ENCODE measurements at regions not wholly inside any gene's neighbourhood (a gene's known extent, or its start where the extent isn't known, plus 50 kb on each side); places are given as distances from the start of the nearest gene placed in this dataset.

DNA sequence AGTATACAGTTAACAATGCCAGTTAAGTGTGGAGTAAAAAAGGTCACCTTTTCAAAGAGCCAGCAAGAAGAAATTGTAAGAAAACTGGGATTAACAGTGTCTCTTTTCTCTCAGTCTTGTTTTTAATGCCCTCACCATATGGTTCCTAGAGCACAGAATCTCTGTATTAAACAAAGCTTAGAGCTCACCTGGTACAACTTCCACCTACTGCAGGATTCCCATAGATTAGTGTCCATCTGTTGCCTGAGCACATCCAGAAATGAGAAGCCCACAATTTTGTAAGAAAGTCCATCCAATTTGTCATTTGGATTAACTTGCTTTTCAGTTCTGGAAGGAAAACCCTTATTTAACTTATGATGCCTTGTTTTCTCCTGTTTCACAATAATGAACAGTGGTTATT, 1037.1 kb downstream of the STPG2 start:
- TF ChIP-seq, protein P1, sequence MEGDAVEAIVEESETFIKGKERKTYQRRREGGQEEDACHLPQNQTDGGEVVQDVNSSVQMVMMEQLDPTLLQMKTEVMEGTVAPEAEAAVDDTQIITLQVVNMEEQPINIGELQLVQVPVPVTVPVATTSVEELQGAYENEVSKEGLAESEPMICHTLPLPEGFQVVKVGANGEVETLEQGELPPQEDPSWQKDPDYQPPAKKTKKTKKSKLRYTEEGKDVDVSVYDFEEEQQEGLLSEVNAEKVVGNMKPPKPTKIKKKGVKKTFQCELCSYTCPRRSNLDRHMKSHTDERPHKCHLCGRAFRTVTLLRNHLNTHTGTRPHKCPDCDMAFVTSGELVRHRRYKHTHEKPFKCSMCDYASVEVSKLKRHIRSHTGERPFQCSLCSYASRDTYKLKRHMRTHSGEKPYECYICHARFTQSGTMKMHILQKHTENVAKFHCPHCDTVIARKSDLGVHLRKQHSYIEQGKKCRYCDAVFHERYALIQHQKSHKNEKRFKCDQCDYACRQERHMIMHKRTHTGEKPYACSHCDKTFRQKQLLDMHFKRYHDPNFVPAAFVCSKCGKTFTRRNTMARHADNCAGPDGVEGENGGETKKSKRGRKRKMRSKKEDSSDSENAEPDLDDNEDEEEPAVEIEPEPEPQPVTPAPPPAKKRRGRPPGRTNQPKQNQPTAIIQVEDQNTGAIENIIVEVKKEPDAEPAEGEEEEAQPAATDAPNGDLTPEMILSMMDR (IDR thresholded peaks at IDR 0.05; ENCODE audit: insufficient read depth, low read depth, low read length): no peak
- no peak for TF ChIP-seq EZH2 (IDR thresholded peaks at IDR 0.05; ENCODE audit: insufficient read depth, low read length)
- Histone ChIP-seq H3K27ac (ENCODE audit: low read depth, low read length) (no peak overlapping the region), H3K79me2 (ENCODE audit: insufficient read depth, low read length) (no peaks in the 10 kb centered on the region), H3K4me1 (ENCODE audit: insufficient read depth, low read length) (no peaks in the 10 kb centered on the region), H3K9ac (ENCODE audit: low read length) (no peak overlapping the region), H3K27me3 (ENCODE audit: insufficient read depth, low read length) (no peaks in the 10 kb centered on the region), H3K36me3 (ENCODE audit: insufficient read depth, low read length) (no peaks in the 10 kb centered on the region), H3K4me3 (ENCODE audit: insufficient read depth, low read depth, low read length) (no peak overlapping the region), H2AFZ (ENCODE audit: low read depth, low read length) (no peak overlapping the region), H3K9me3 (ENCODE audit: insufficient read depth, low read depth, low read length) (no peaks in the 10 kb centered on the region), H3K4me2 (ENCODE audit: low read length) (no peak overlapping the region), H4K20me1 (ENCODE audit: insufficient read depth, low read length) (no peaks in the 10 kb centered on the region)
- Mint-ChIP-seq H3K27ac (ENCODE audit: unreplicated experiment) (no peak overlapping the region), H3K27me3 (ENCODE audit: low read depth, unreplicated experiment) (no peaks in the 10 kb centered on the region), H3K36me3 (ENCODE audit: low read depth, unreplicated experiment) (no peaks in the 10 kb centered on the region), H3K9me3 (ENCODE audit: unreplicated experiment) (no peaks in the 10 kb centered on the region), H3K4me1 (ENCODE audit: low read depth, unreplicated experiment) (no peaks in the 10 kb centered on the region), H3K4me3 (ENCODE audit: unreplicated experiment) (no peak overlapping the region)
- DNase-seq (ENCODE audit: low read depth) (no peak), FAIRE-seq (no peak)

DNA sequence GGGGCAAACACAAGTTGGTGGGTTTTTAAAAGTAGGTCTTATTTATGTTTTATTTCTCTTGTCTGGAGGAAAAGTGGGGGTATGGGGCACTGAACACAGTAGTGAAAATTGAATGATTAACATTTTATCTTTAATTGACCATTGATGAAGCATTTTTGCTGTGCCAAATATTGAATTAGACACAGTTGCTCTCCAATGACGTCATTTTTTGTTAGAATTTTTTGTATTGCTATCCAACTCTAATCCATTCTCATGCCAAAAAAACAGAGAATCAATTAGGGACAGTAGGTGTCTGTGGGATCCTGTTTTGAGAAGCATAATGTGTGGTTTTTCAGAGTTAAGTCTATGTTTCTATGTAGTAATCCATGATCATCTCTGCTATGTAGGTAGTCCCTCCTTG, 1032.8 kb downstream of the STPG2 start:
- Mint-ChIP-seq H3K27ac (ENCODE audit: unreplicated experiment) (no peak overlapping the region), H3K36me3 (ENCODE audit: low read depth, unreplicated experiment) (no peaks in the 10 kb centered on the region), H3K9me3 (ENCODE audit: unreplicated experiment) (no peaks in the 10 kb centered on the region), H3K4me1 (ENCODE audit: low read depth, unreplicated experiment) (no peaks in the 10 kb centered on the region), H3K4me3 (ENCODE audit: unreplicated experiment) (no peak overlapping the region), H3K27me3 (ENCODE audit: low read depth, unreplicated experiment) (no peaks in the 10 kb centered on the region)
- Histone ChIP-seq H3K36me3 (ENCODE audit: insufficient read depth, low read length) (no peaks in the 10 kb centered on the region), H3K27ac (ENCODE audit: low read depth, low read length) (no peak overlapping the region), H3K79me2 (ENCODE audit: insufficient read depth, low read length) (no peaks in the 10 kb centered on the region), H4K20me1 (ENCODE audit: insufficient read depth, low read length) (no peaks in the 10 kb centered on the region), H3K27me3 (ENCODE audit: insufficient read depth, low read length) (no peaks in the 10 kb centered on the region), H3K4me3 (ENCODE audit: insufficient read depth, low read depth, low read length) (no peak overlapping the region), H3K9me3 (ENCODE audit: insufficient read depth, low read depth, low read length) (no peaks in the 10 kb centered on the region), H3K4me2 (ENCODE audit: low read length) (no peak overlapping the region), H3K9ac (ENCODE audit: low read length) (no peak overlapping the region), H2AFZ (ENCODE audit: low read depth, low read length) (no peak overlapping the region), H3K4me1 (ENCODE audit: insufficient read depth, low read length) (no peaks in the 10 kb centered on the region)
- FAIRE-seq: no peak
- DNase-seq (ENCODE audit: low read depth): no peak
- TF ChIP-seq EZH2 (IDR thresholded peaks at IDR 0.05; ENCODE audit: insufficient read depth, low read length): no peak
- TF ChIP-seq, protein P1 (IDR thresholded peaks at IDR 0.05; ENCODE audit: insufficient read depth, low read depth, low read length): no peak

GRCh38 chr4:97116511-97116910, 1026.8 kb downstream of the STPG2 start:
- no peak overlapping the region for H3K4me3 Mint-ChIP-seq (ENCODE audit: unreplicated experiment)
- Histone ChIP-seq H3K4me1 (ENCODE audit: insufficient read depth, low read length) (no peaks in the 10 kb centered on the region), H3K4me2 (ENCODE audit: low read length) (no peak overlapping the region), H3K9me3 (ENCODE audit: insufficient read depth, low read depth, low read length) (no peaks in the 10 kb centered on the region), H3K9ac (ENCODE audit: low read length) (no peak overlapping the region), H3K27me3 (ENCODE audit: insufficient read depth, low read length) (no peaks in the 10 kb centered on the region), H3K27ac (ENCODE audit: low read depth, low read length) (no peak overlapping the region), H3K79me2 (ENCODE audit: insufficient read depth, low read length) (no peaks in the 10 kb centered on the region), H4K20me1 (ENCODE audit: insufficient read depth, low read length) (no peaks in the 10 kb centered on the region), H3K36me3 (ENCODE audit: insufficient read depth, low read length) (no peaks in the 10 kb centered on the region), H2AFZ (ENCODE audit: low read depth, low read length) (no peak overlapping the region), H3K4me3 (ENCODE audit: insufficient read depth, low read depth, low read length) (no peak overlapping the region)
- H3K4me1 Mint-ChIP-seq (ENCODE audit: low read depth, unreplicated experiment): no peaks in the 10 kb centered on the region
- FAIRE-seq (no peak), DNase-seq (ENCODE audit: low read depth) (no peak)
- no peaks in the 10 kb centered on the region for H3K9me3 Mint-ChIP-seq (ENCODE audit: unreplicated experiment)
- no peaks in the 10 kb centered on the region for H3K36me3 Mint-ChIP-seq (ENCODE audit: low read depth, unreplicated experiment)
- H3K27me3 Mint-ChIP-seq (ENCODE audit: low read depth, unreplicated experiment): no peaks in the 10 kb centered on the region
- no peak for TF ChIP-seq EZH2 (IDR thresholded peaks at IDR 0.05; ENCODE audit: insufficient read depth, low read length)
- TF ChIP-seq, protein P1 (IDR thresholded peaks at IDR 0.05; ENCODE audit: insufficient read depth, low read depth, low read length): no peak
- H3K27ac Mint-ChIP-seq (ENCODE audit: unreplicated experiment): no peak overlapping the region
